ENCODE measurements at regions not wholly inside any gene's neighbourhood (a gene's known extent, or its start where the extent isn't known, plus 50 kb on each side); places are given as distances from the start of the nearest gene placed in this dataset.

DNA sequence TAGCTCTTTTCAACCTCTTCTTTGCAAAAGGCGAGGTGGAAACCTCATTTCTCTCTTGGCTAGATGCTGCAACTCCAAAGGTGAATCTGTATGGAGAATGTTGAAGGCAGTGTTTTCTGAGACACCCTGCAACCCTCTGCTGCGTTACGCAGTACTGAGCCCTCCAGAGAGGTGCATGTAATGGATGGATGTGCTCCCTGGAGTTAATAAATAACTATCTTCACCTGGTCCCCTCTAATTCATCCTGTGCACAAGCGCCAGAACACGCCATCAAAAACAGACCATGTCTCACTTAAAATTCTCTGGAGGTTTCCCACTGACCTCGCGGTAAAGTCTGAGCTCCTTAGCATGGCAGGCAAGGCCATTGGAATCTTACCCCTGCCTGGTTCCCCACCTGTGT lies 234.4 kb upstream of the PWP1 start:
- CTCF ChIA-PET (ENCODE audit: partially characterized antibody), result interaction anchor here (0.7 to 1.9 kb wide), 12 partner anchors 17 to 319 kb away, joined by 3 to 10 read pairs (median 4); no protein-coding TSS in a partner anchor
- Histone ChIP-seq H3K36me3 (ENCODE audit: control insufficient read depth in 2 of 4, insufficient read depth in 4 of 4, low read length in 3 of 4) (no peaks in the 10 kb centered on the region), H3K27ac (ENCODE audit: low read depth, low read length) (no peak overlapping the region), H2BK12ac (ENCODE audit: low read depth, low read length) (no peak overlapping the region), H2BK20ac (ENCODE audit: low read length) (no peak overlapping the region), H4K5ac (ENCODE audit: insufficient read length, low read depth, low read length) (no peak overlapping the region), H3K4ac (replicated peaks; ENCODE audit: insufficient read length, low read depth, low read length) (no peak overlapping the region), H3K4me1 (replicated peaks in 1 of 4; ENCODE audit: control insufficient read depth in 3 of 4, insufficient read depth in 4 of 4, low read length in 3 of 4) (peaks cover 0 to 7% (median 3%) of the 10 kb centered on the region in 4 experiments; a peak in 2 of 7 replicates), H3K4me2 (ENCODE audit: insufficient read depth in 1 of 2, low read depth in 2 of 2, low read length in 2 of 2) (no peak overlapping the region), H3K79me1 (ENCODE audit: low read depth, low read length) (peaks cover 3% of the 10 kb centered on the region; the same call in 1 of the 2 replicates), H4K91ac (replicated peaks; ENCODE audit: insufficient read length, low read length) (no peak overlapping the region), H2AFZ (ENCODE audit: low read length) (no peak overlapping the region), H2BK5ac (ENCODE audit: low read depth, low read length) (no peak overlapping the region), H3K23ac (ENCODE audit: insufficient read length) (no peak overlapping the region), H3K4me3 (ENCODE audit: extremely low read depth in 1 of 4, insufficient read depth in 2 of 4, low read depth in 3 of 4, low read length in 4 of 4) (no peak overlapping the region), H3K56ac (replicated peaks; ENCODE audit: insufficient read length, low read depth, low read length) (no peak overlapping the region), H3K79me2 (ENCODE audit: control insufficient read depth in 1 of 2, insufficient read depth in 2 of 2, low read length in 2 of 2) (no peaks in the 10 kb centered on the region), H3K9ac (replicated peaks in 1 of 4; ENCODE audit: extremely low read depth in 1 of 4, low read depth in 3 of 4, low read length in 3 of 4) (no peak overlapping the region), H2BK15ac (ENCODE audit: low read length) (no peak overlapping the region), H3K27me3 (replicated peaks in 1 of 4; ENCODE audit: control insufficient read depth in 3 of 4, extremely low read depth in 1 of 4, insufficient read depth in 3 of 4, low read length in 3 of 4) (no peaks in the 10 kb centered on the region), H2AK5ac (ENCODE audit: low read depth, low read length) (no peak overlapping the region), H3K23me2 (ENCODE audit: low read depth, low read length) (no peaks in the 10 kb centered on the region), H3K14ac (ENCODE audit: insufficient read length) (no peak overlapping the region), H4K20me1 (replicated peaks in 1 of 2; ENCODE audit: control insufficient read depth in 1 of 2, insufficient read depth in 2 of 2, low read length in 2 of 2) (no peaks in the 10 kb centered on the region), H2BK120ac (replicated peaks; ENCODE audit: low read depth, low read length) (no peak overlapping the region), H3K18ac (ENCODE audit: extremely low read depth, low read length) (no peak overlapping the region), H4K8ac (ENCODE audit: extremely low read depth, insufficient read depth, low read length) (no peak overlapping the region), H3K9me3 (ENCODE audit: insufficient read depth in 2 of 2, low read depth in 1 of 2, low read length in 1 of 2) (no peaks in the 10 kb centered on the region)
- POLR2A ChIA-PET (ENCODE audit: partially characterized antibody), result interaction anchor here (0.6 to 1.0 kb wide), 2 partner anchors 14 to 42 kb away, joined by 3 to 5 read pairs; no protein-coding TSS in a partner anchor
- FAIRE-seq (no peak), DNase-seq (ENCODE audit: low read depth in 1 of 2, low spot score in 2 of 2) (no peak)
- no peak for TF ChIP-seq BRCA1 (IDR thresholded peaks at IDR 0.05; ENCODE audit: low read depth, low read length)
- TF ChIP-seq EGR1 (IDR thresholded peaks at IDR 0.05; ENCODE audit: borderline replicate concordance, low read depth, low read length), result no peak
- no peak for TF ChIP-seq NANOG (IDR thresholded peaks at IDR 0.05; ENCODE audit: insufficient read depth, low read depth, low read length, poor library complexity, severe bottlenecking)
- no peak for TF ChIP-seq BACH1 (IDR thresholded peaks at IDR 0.05; ENCODE audit: low read length)
- TF ChIP-seq POLR2AphosphoS5 (IDR thresholded peaks at IDR 0.05; ENCODE audit: low read depth, low read length), result no peak
- no peak for TF ChIP-seq SAP30 (IDR thresholded peaks at IDR 0.05; ENCODE audit: insufficient read depth, insufficient replicate concordance, low read length)
- 92% methylated on average over 7 of the region's 7 CpGs; no CpG with 5 or more reads in 1 of the 2 experiments for WGBS, 2 experiments (ENCODE audit: extremely low coverage in 1 of 2, insufficient coverage in 1 of 2, insufficient read length in 1 of 2, insufficient replicate concordance in 2 of 2, low coverage in 1 of 2, low lambda C conversion rate in 2 of 2, missing lambda C conversion rate in 1 of 2)

Measured in H1 (cell line).